ENCODE measurements at regions not wholly inside any gene's neighbourhood (a gene's known extent, or its start where the extent isn't known, plus 50 kb on each side); places are given as distances from the start of the nearest gene placed in this dataset.
"Not testable (repeated sequence)": the region's sequence is repeated elsewhere in the genome, so short reads cannot be mapped to it uniquely, and the experiment has no call there.

- no peak for DNase-seq (ENCODE audit: low read depth in 2 of 2)
Measured at GRCh38 chr5:111942661-111943401, 185.8 kb upstream of the NREP start.

- DNase-seq (ENCODE audit: low read depth in 2 of 2), result no peak
Measured at GRCh38 chr5:111942201-111942600, 185.2 kb upstream of the NREP start.

- no peak for DNase-seq (ENCODE audit: low read depth in 2 of 2)
Measured at GRCh38 chr5:111937094-111937493, 180.1 kb upstream of the NREP start.

- no peak for DNase-seq (ENCODE audit: low read depth in 2 of 2)
Measured at GRCh38 chr5:111935835-111936234, 178.8 kb upstream of the NREP start.

GRCh38 chr5:111935009-111935408 is 178.0 kb upstream of the NREP start:
- no peak for DNase-seq (ENCODE audit: low read depth in 2 of 2)

GRCh38 chr5:111934511-111934910 is 177.5 kb upstream of the NREP start:
- DNase-seq (ENCODE audit: low read depth in 2 of 2), result no peak

- DNase-seq (ENCODE audit: low read depth in 2 of 2), result no peak
Measured at GRCh38 chr5:111933086-111933485, 176.1 kb upstream of the NREP start.

- DNase-seq (ENCODE audit: low read depth in 2 of 2), result no peak
Measured at GRCh38 chr5:111932628-111933027, 175.6 kb upstream of the NREP start.

- no peak for DNase-seq (ENCODE audit: low read depth in 2 of 2)
Measured at GRCh38 chr5:111932199-111932598, 175.2 kb upstream of the NREP start.

- no peak for DNase-seq (ENCODE audit: low read depth in 2 of 2)
Measured at GRCh38 chr5:111931655-111932054, 174.7 kb upstream of the NREP start.

- DNase-seq (ENCODE audit: low read depth in 2 of 2), result no peak
Measured at GRCh38 chr5:111930905-111931461, 174.0 kb upstream of the NREP start.

GRCh38 chr5:111930449-111930848 is 173.5 kb upstream of the NREP start:
- no peak for DNase-seq (ENCODE audit: low read depth in 2 of 2)

- no peak for DNase-seq (ENCODE audit: low read depth in 2 of 2)
Measured at GRCh38 chr5:111929867-111930266, 172.9 kb upstream of the NREP start.

GRCh38 chr5:111929261-111929660 is 172.3 kb upstream of the NREP start:
- no peak for DNase-seq (ENCODE audit: low read depth in 2 of 2)

- no peak for DNase-seq (ENCODE audit: low read depth in 2 of 2)
Measured at GRCh38 chr5:111928511-111928910, 171.5 kb upstream of the NREP start.

GRCh38 chr5:111927191-111927590 is 170.2 kb upstream of the NREP start:
- DNase-seq (ENCODE audit: low read depth in 2 of 2), result no peak

GRCh38 chr5:111926026-111926425 is 169.0 kb upstream of the NREP start:
- DNase-seq (ENCODE audit: low read depth in 2 of 2), result no peak

GRCh38 chr5:111922344-111922743 is 165.3 kb upstream of the NREP start:
- no peak for DNase-seq (ENCODE audit: low read depth in 2 of 2)

GRCh38 chr5:111921691-111922090 is 164.7 kb upstream of the NREP start:
- DNase-seq (ENCODE audit: low read depth in 2 of 2), result not testable (repeated sequence)

GRCh38 chr5:111914966-111915636 is 158.1 kb upstream of the NREP start:
- no peak for DNase-seq (ENCODE audit: low read depth in 2 of 2)

- no peak for DNase-seq (ENCODE audit: low read depth in 2 of 2)
Measured at GRCh38 chr5:111902436-111902835, 145.4 kb upstream of the NREP start.

GRCh38 chr5:111901296-111901695 is 144.3 kb upstream of the NREP start:
- no peak for DNase-seq (ENCODE audit: low read depth in 2 of 2)

GRCh38 chr5:111892949-111893348 is 136.0 kb upstream of the NREP start:
- no peak for DNase-seq (ENCODE audit: low read depth in 2 of 2)

All from stimulated activated CD8-positive, alpha-beta memory T cell treated with anti-CD3 and anti-CD28 coated beads, Interleukin-15, amount 100 ng/mL, for 48 hours (primary cell).